ENCODE measurements at regions not wholly inside any gene's neighbourhood (a gene's known extent, or its start where the extent isn't known, plus 50 kb on each side); places are given as distances from the start of the nearest gene placed in this dataset.
"Not testable (repeated sequence)": the region's sequence is repeated elsewhere in the genome, so short reads cannot be mapped to it uniquely, and the experiment has no call there.

GRCh38 chr15:79738143-79738542, 158.7 kb downstream of the MTHFS start:
- no peak for DNase-seq
- peaks cover 4% of the 10 kb centered on the region for H3K9me3 ChIP-seq (ENCODE audit: severe bottlenecking)
- H3K27me3 ChIP-seq (ENCODE audit: insufficient read depth, low read depth, severe bottlenecking) = no peaks in the 10 kb centered on the region
- H3K27ac ChIP-seq = no peak overlapping the region
- no peak for TF ChIP-seq CTCF (IDR thresholded peaks at IDR 0.05; ENCODE audit: low read depth, low read length)
- H3K4me3 ChIP-seq (ENCODE audit: low read depth, low read length) = no peak overlapping the region
- no peaks in the 10 kb centered on the region for H3K36me3 ChIP-seq

GRCh38 chr15:79740561-79740960, 156.3 kb downstream of the MTHFS start:
- no peak overlapping the region for H3K4me3 ChIP-seq (ENCODE audit: low read depth, low read length)
- DNase-seq = no peak
- H3K9me3 ChIP-seq (ENCODE audit: severe bottlenecking) = peaks cover 4% of the 10 kb centered on the region
- no peaks in the 10 kb centered on the region for H3K27me3 ChIP-seq (ENCODE audit: insufficient read depth, low read depth, severe bottlenecking)
- no peak for TF ChIP-seq CTCF (IDR thresholded peaks at IDR 0.05; ENCODE audit: low read depth, low read length)
- no peak overlapping the region for H3K27ac ChIP-seq
- no peaks in the 10 kb centered on the region for H3K36me3 ChIP-seq

- H3K27me3 ChIP-seq (ENCODE audit: insufficient read depth, low read depth, severe bottlenecking) = no peaks in the 10 kb centered on the region
These were observed 153.8 kb downstream of the MTHFS start for GRCh38 chr15:79743032-79743431.

GRCh38 chr15:79744485-79744884, 152.3 kb downstream of the MTHFS start:
- DNase-seq, H3K27ac ChIP-seq: not testable (repeated sequence)

More at GRCh38 chr15:79743032-79743431, 153.8 kb downstream of the MTHFS start:
- Histone ChIP-seq H3K4me3 (ENCODE audit: low read depth, low read length) (no peak overlapping the region), H3K9me3 (ENCODE audit: severe bottlenecking) (peaks cover 4% of the 10 kb centered on the region), H3K27ac (no peak overlapping the region), H3K36me3 (no peaks in the 10 kb centered on the region)
- TF ChIP-seq CTCF (IDR thresholded peaks at IDR 0.05; ENCODE audit: low read depth, low read length) = no peak
- no peak for DNase-seq

GRCh38 chr15:79756365-79756764, 140.4 kb downstream of the MTHFS start:
- Histone ChIP-seq H3K27me3 (ENCODE audit: insufficient read depth, low read depth, severe bottlenecking) (no peaks in the 10 kb centered on the region), H3K9me3 (ENCODE audit: severe bottlenecking) (no peaks in the 10 kb centered on the region), H3K27ac (no peak overlapping the region), H3K4me3 (ENCODE audit: low read depth, low read length) (no peak overlapping the region), H3K36me3 (no peaks in the 10 kb centered on the region)
- DNase-seq = no peak
- no peak for TF ChIP-seq CTCF (IDR thresholded peaks at IDR 0.05; ENCODE audit: low read depth, low read length)

More at GRCh38 chr15:79744485-79744884, 152.3 kb downstream of the MTHFS start:
- not testable (repeated sequence) for H3K36me3 ChIP-seq; H3K27me3 ChIP-seq (ENCODE audit: insufficient read depth, low read depth, severe bottlenecking); H3K4me3 ChIP-seq (ENCODE audit: low read depth, low read length); H3K9me3 ChIP-seq (ENCODE audit: severe bottlenecking)

GRCh38 chr15:79765081-79765480, 131.7 kb downstream of the MTHFS start:
- no peaks in the 10 kb centered on the region for H3K27me3 ChIP-seq (ENCODE audit: insufficient read depth, low read depth, severe bottlenecking)
- DNase-seq = no peak
- TF ChIP-seq CTCF (IDR thresholded peaks at IDR 0.05; ENCODE audit: low read depth, low read length) = no peak
- no peak overlapping the region for H3K27ac ChIP-seq
- H3K9me3 ChIP-seq (ENCODE audit: severe bottlenecking) = no peaks in the 10 kb centered on the region
- H3K4me3 ChIP-seq (ENCODE audit: low read depth, low read length) = no peak overlapping the region
- H3K36me3 ChIP-seq = no peaks in the 10 kb centered on the region

All from WERI-Rb-1 (cell line).